GM18511 (cell line): ENCODE measurements at regions not wholly inside any gene's neighbourhood (a gene's known extent, or its start where the extent isn't known, plus 50 kb on each side); places are given as distances from the start of the nearest gene placed in this dataset.
"Not testable (repeated sequence)": the region's sequence is repeated elsewhere in the genome, so short reads cannot be mapped to it uniquely, and the experiment has no call there.

Experiments
- ATAC-seq: cut with Tn5 transposase; IDR thresholded peaks from one replicate; pipeline ENCODE4 v1.9.1; 2021; ENCODE audit warnings: mild to moderate bottlenecking, moderate library complexity; ENCODE audit not compliant: unreplicated experiment

GRCh38 chr12:41684997-41685396 is 459.7 kb downstream of the GXYLT1 start:
- no peak for ATAC-seq

GRCh38 chr12:41683513-41684240 is 461.0 kb downstream of the GXYLT1 start:
- no peak for ATAC-seq

DNA sequence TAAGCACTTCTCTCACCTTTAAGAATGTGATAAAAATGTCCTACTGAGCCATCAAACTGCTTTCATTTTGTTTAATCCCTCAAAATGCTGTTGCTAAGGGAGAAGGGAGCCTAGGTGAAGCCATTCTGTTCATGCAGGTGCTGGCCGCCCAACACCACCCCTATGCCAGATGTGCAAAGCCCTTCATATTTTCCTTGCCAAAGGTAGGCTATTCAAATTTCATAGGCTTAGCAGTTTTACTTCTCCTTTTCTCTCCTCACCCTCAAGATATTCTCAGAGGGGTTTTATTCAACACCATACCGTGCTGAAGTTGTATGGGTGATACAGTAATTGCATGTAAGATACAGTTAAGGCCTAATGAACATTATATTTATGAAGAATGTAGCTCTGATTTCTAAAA is 461.7 kb downstream of the GXYLT1 start:
- ATAC-seq: peak; percentile 55

DNA sequence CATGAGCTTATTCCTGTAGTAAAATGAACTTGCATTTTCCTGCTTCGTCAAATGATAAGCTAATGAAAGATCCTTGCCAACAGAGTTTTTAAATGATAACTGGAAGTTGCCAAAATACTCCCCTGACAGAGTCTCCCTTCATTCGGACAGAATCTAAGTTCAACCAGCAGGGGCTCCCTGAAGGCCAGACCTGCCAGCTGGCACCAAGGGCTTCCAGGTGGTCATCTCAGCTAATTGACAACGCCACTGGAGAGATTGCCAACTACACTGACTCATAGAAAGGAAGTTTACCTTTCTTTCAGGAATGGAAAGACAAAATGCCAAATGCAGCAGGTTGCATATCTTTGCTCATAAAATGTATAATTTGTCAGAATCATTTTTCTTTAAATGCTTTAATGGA is 462.8 kb downstream of the GXYLT1 start:
- no peak for ATAC-seq

- ATAC-seq: no peak
Observed at GRCh38 chr12:41680155-41680554, 464.5 kb downstream of the GXYLT1 start.

GRCh38 chr12:41663598-41664265 is 475.6 kb downstream of the PDZRN4 start:
- ATAC-seq: no peak

GRCh38 chr12:41661141-41661765 is 473.1 kb downstream of the PDZRN4 start:
- ATAC-seq: no peak

GRCh38 chr12:41656454-41656853 is 468.3 kb downstream of the PDZRN4 start:
- ATAC-seq: no peak

- ATAC-seq: no peak
Observed at GRCh38 chr12:41653386-41654326, 465.5 kb downstream of the PDZRN4 start.

GRCh38 chr12:41652981-41653380 is 464.9 kb downstream of the PDZRN4 start:
- ATAC-seq: no peak

DNA sequence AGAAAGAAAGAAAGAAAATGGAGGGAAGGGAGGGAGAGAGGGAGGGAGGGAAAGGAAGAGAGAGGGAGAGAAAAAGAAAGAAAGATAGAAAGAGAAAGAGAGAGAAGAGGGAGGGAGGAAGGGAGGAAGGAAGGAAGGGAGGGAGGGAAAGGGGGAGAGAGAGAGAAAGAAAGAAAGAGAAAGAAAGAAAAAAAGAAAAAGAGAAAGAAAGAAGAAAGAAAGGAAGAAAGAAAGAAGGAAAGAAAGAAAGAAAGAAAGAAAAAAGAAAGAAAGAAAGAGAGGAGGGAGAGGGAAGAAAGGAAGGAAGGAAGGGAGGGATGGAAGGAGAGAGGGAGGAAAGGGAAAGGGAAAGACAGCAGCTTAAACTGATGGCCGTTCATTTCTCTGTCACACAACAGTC is 457.5 kb downstream of the PDZRN4 start:
- ATAC-seq: no peak

GRCh38 chr12:41642808-41643207 is 454.7 kb downstream of the PDZRN4 start:
- not testable (repeated sequence) for ATAC-seq

GRCh38 chr12:41636653-41637052 is 448.5 kb downstream of the PDZRN4 start:
- no peak for ATAC-seq

- ATAC-seq: no peak
Observed at GRCh38 chr12:41635626-41636364, 447.7 kb downstream of the PDZRN4 start.

DNA sequence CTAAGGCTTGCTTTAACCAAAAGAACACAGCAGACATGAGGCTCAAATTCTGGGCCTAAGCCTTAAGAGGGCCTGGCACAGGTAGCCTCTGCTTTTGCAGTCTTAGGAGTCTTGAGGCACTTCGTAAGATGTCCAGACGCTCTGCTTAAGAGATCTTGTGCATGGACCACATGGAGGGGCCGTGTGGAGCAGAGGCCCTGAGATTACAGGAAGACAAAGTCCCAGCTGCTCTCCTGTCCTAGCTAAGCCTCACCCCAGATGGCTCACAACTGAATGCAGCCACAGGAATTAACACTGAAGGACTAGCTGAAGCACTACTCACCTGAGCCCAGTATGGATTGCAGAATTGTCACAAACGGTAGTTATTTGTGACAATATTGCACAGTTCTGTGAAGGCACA is 446.0 kb downstream of the PDZRN4 start:
- ATAC-seq: no peak

DNA sequence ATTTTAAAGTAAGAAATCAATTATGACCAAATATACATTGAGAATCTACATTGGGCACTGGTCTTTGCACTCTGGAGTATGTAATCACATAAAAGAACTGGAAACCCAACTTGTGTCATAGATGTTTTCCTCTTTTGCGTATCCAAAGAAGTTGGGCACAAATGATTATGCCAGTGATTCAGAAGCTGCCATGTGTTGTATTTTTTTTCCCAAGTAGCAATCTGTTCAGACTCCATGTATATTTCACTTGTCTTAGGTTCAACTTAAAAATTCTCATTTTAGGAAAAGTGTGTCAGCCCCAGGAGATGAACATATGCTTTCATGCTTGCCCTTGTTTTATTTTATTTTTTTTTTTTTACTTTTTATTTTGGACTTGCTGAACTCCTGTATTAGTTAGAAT is 441.5 kb downstream of the PDZRN4 start:
- ATAC-seq: no peak

DNA sequence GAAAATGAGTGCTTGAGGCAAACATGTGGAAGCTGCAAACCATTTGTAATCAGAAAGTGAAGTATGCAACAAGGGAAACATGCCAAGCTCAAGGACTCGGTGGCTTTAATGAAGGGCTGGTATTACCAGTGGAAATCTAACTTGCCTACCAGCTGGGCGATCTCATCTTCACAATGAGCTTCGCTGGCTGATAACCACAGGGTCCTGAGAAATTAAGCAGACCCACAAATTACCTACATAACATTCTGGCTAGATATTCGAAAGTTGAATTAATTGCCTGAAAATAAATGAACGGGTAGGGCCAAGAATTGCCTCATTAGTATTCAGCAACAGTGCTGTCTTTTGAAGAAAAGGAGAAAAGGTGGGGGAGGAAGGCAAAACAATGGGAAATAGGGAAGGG is 439.4 kb downstream of the PDZRN4 start:
- no peak for ATAC-seq

- no peak for ATAC-seq
Observed at GRCh38 chr12:41624571-41624970, 436.5 kb downstream of the PDZRN4 start.
